ENCODE measurements at regions not wholly inside any gene's neighbourhood (a gene's known extent, or its start where the extent isn't known, plus 50 kb on each side); places are given as distances from the start of the nearest gene placed in this dataset.
A peak's percentile ranks its signal among the peaks of the same experiment; 100 is the strongest.
"Not testable (repeated sequence)": the region's sequence is repeated elsewhere in the genome, so short reads cannot be mapped to it uniquely, and the experiment has no call there.

- in situ Hi-C loops (cut with HindIII; ENCODE audit: low pct_unique_long_range_greater_than_20kb, low sequenced_read_pairs), result no loop called here
- DNase-seq (ENCODE audit: low read depth, low spot score), result peak; percentile 74
These were observed 113.6 kb upstream of the SEM1 start for GRCh38 chr7:96823274-96823673.

- in situ Hi-C loops (cut with HindIII; ENCODE audit: low pct_unique_long_range_greater_than_20kb, low sequenced_read_pairs), result no loop called here
- no peak for DNase-seq (ENCODE audit: low read depth, low spot score)
These were observed 115.0 kb upstream of the SEM1 start for GRCh38 chr7:96824686-96825085.

GRCh38 chr7:96825285-96825684, 115.6 kb upstream of the SEM1 start:
- in situ Hi-C loops (cut with HindIII; ENCODE audit: low pct_unique_long_range_greater_than_20kb, low sequenced_read_pairs), result no loop called here

GRCh38 chr7:96826089-96826488, 116.4 kb upstream of the SEM1 start:
- in situ Hi-C loops (cut with HindIII; ENCODE audit: low pct_unique_long_range_greater_than_20kb, low sequenced_read_pairs), result no loop called here
- DNase-seq (ENCODE audit: low read depth, low spot score), result no peak

More at GRCh38 chr7:96825285-96825684, 115.6 kb upstream of the SEM1 start:
- DNase-seq (ENCODE audit: low read depth, low spot score), result no peak

- in situ Hi-C loops (cut with HindIII; ENCODE audit: low pct_unique_long_range_greater_than_20kb, low sequenced_read_pairs), result no loop called here
- DNase-seq (ENCODE audit: low read depth, low spot score), result no peak
These were observed 118.1 kb upstream of the SEM1 start for GRCh38 chr7:96827701-96828100.

DNA sequence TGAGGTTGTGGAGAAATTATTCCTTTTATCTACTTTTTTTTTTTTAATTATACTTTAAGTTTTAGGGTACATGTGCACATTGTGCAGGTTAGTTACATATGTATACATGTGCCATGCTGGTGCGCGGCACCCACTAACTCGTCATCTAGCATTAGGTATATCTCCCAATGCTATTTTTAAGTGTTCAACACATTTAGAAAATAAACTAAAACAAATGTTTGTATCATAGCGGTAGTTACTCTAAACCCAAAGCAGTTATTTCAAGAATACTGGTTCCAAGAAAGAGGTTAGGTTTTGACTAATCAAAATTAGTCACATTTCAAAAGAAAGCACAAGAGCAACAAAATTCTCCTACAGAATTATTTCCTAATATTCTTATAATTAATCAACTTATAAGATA, 119.5 kb upstream of the SEM1 start:
- in situ Hi-C loops (cut with HindIII; ENCODE audit: low pct_unique_long_range_greater_than_20kb, low sequenced_read_pairs); DNase-seq (ENCODE audit: low read depth, low spot score): not testable (repeated sequence)

DNA sequence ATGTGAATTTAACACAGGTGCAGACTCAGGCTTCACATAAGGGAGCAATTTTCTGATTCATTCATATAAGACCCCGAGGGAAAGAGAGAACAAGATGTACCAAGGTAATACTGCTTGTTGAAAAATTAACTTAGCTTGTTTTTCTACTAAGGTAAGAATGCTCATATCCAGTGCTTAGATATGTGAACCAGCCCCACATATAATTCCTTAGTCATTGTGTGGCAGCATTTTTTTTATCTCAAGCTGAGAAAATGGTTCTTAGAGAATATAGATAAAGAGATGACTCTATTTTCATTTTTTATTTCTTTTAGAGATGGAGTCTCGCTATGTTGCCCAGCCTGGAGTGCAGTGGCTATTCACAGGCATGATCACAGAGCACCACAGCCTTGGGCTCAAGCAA, 121.8 kb upstream of the SEM1 start:
- in situ Hi-C loops (cut with HindIII; ENCODE audit: low pct_unique_long_range_greater_than_20kb, low sequenced_read_pairs), result no loop called here
- DNase-seq (ENCODE audit: low read depth, low spot score), result no peak

GRCh38 chr7:96832092-96832662, 122.5 kb upstream of the SEM1 start:
- in situ Hi-C loops (cut with HindIII; ENCODE audit: low pct_unique_long_range_greater_than_20kb, low sequenced_read_pairs), result no loop called here
- DNase-seq (ENCODE audit: low read depth, low spot score), result no peak

- in situ Hi-C loops (cut with HindIII; ENCODE audit: low pct_unique_long_range_greater_than_20kb, low sequenced_read_pairs), result no loop called here
- peak; percentile 46 for DNase-seq (ENCODE audit: low read depth, low spot score)
These were observed 124.2 kb upstream of the SEM1 start for GRCh38 chr7:96833676-96834453.

DNA sequence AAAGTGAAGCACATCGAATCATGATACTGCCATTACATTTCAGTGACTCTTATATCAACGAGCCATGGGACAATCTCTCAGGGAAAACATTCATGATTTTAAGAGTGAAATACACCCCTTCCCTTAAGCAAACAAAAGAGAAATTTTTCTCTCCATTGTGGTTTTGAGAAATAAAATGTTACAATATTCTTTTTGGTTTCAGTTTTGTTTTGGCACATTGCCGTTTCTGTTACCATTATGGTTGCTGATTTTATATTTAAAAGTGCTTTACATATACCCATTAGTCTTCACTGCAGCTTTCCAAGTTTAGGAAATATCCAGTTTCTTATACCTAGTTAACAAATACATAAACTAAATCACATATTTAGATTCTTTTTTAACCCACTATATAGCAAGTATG, 126.8 kb upstream of the SEM1 start:
- DNase-seq (ENCODE audit: low read depth, low spot score), result no peak
- in situ Hi-C loops (cut with HindIII; ENCODE audit: low pct_unique_long_range_greater_than_20kb, low sequenced_read_pairs), result no loop called here

GRCh38 chr7:96837593-96837992, 127.9 kb upstream of the SEM1 start:
- no peak for DNase-seq (ENCODE audit: low read depth, low spot score)
- in situ Hi-C loops (cut with HindIII; ENCODE audit: low pct_unique_long_range_greater_than_20kb, low sequenced_read_pairs), result no loop called here

- DNase-seq (ENCODE audit: low read depth, low spot score), result no peak
- in situ Hi-C loops (cut with HindIII; ENCODE audit: low pct_unique_long_range_greater_than_20kb, low sequenced_read_pairs), result no loop called here
These were observed 128.8 kb upstream of the SEM1 start for GRCh38 chr7:96838481-96838880.

- DNase-seq (ENCODE audit: low read depth, low spot score), result no peak
- in situ Hi-C loops (cut with HindIII; ENCODE audit: low pct_unique_long_range_greater_than_20kb, low sequenced_read_pairs), result no loop called here
These were observed 145.5 kb upstream of the SEM1 start for GRCh38 chr7:96855139-96855538.

- in situ Hi-C loops (cut with HindIII; ENCODE audit: low pct_unique_long_range_greater_than_20kb, low sequenced_read_pairs), result no loop called here
- no peak for DNase-seq (ENCODE audit: low read depth, low spot score)
These were observed 146.0 kb upstream of the SEM1 start for GRCh38 chr7:96855691-96856090.

GRCh38 chr7:96869538-96869937, 135.8 kb upstream of the DLX6 start:
- no peak for DNase-seq (ENCODE audit: low read depth, low spot score)
- in situ Hi-C loops (cut with HindIII; ENCODE audit: low pct_unique_long_range_greater_than_20kb, low sequenced_read_pairs), result no loop called here

- in situ Hi-C loops (cut with HindIII; ENCODE audit: low pct_unique_long_range_greater_than_20kb, low sequenced_read_pairs), result no loop called here
- no peak for DNase-seq (ENCODE audit: low read depth, low spot score)
These were observed 135.2 kb upstream of the DLX6 start for GRCh38 chr7:96870185-96870584.

DNA sequence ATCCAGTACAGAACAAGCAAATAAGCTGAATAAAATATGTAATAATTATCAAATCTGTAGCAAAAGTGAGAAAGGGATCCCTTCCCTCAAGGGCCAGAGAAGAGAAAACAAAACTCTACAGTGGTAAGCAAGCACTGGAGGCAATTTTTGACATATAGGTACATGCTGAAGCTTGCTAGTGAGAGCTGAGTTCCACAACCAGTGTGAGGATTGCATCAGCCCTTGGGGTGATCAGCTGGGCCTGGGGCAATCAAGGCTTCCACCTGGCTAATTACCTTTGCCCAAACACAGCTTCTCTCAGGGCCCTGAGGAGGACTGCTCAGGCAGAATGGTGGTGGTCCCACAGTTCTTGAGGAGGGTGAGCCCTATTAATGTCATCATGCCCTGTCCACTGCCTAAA, 134.4 kb upstream of the DLX6 start:
- DNase-seq (ENCODE audit: low read depth, low spot score), result no peak

DNA sequence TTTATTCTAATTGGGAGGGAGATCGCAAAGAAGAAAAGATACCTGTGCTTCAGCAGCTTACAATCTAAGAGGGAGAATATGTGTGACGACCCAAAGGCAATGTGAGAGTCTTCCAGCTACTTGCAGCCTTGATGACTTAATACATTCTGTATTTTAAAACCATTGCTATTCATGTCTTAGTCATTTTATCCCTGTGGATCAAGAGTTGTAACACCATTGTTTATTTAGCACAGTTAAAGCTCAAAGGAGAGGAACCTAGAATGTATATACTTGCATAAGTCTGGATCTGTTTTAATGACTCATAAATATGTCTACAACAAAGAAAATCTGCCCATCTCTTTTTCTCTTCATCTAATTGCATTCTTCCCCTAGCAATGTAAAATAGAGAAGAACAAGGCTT, 117.9 kb upstream of the DLX6 start:
- no peak for DNase-seq (ENCODE audit: low read depth, low spot score)
- in situ Hi-C loops (cut with HindIII; ENCODE audit: low pct_unique_long_range_greater_than_20kb, low sequenced_read_pairs), result no loop called here

More for the DNA sequence above, 134.4 kb upstream of the DLX6 start:
- in situ Hi-C loops (cut with HindIII; ENCODE audit: low pct_unique_long_range_greater_than_20kb, low sequenced_read_pairs), result no loop called here

- no peak for DNase-seq (ENCODE audit: low read depth, low spot score)
- in situ Hi-C loops (cut with HindIII; ENCODE audit: low pct_unique_long_range_greater_than_20kb, low sequenced_read_pairs), result no loop called here
These were observed 106.2 kb upstream of the DLX6 start for GRCh38 chr7:96899108-96899507.

Measured in SK-MEL-5 (cell line).